ENCODE measurements at regions not wholly inside any gene's neighbourhood (a gene's known extent, or its start where the extent isn't known, plus 50 kb on each side); places are given as distances from the start of the nearest gene placed in this dataset.

DNA sequence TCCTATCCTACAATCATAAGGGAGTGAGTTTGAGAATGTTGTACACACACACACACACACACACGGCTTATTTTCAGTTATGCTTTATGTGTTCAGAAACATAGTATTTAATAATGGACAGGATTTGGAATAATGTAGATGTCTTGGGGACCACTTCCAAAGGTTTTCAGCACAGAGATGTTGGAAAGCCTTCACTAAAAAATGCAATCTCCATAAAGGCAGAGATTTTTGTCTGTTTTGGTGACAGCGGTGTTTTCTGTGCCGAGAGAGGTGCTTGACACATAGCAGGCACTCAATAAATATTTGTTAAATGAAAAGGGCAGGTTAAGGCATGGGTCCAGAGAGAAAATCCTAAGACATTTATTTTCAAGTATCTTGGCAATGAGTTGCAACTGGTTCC is 428.2 kb upstream of the RGMA start:
- DNase-seq = no peak

DNA sequence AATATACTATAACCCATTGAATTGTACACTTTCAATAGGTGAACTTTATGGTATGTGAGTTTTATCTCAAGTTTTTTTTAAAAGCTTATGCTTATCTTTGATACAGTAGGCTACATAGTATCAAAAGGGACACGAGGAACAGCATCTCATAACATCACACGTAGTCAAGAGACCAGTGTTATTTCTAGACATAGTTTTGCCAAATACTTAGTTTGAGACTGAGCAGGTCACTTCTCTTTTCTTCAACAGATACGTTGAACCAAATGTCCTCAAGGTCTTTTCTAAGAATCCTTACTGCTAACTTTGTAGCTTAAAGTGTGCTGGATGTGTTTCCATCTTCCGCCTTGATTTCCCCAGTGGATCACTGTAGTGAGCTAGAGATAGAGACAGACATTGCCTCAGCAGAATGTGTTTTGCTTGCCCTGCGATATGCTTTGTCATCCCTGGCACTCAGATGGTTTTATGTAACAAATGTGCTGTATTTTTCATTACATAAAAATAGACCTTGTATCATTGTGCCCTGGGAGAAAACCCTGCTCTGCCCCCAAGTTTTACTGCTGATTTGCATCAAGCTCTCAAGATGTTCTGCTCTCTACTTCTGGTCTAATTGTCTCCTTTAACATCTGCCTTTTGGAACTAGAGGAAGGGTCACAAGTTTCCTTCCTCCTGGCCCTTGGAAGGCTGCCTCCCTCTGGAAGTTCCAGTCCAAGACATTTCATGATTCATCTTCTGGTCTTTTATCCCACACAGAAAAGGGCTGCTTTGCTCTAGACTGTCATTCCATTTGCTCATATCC is 426.4 kb upstream of the RGMA start:
- peak; percentile 33 for DNase-seq

DNA sequence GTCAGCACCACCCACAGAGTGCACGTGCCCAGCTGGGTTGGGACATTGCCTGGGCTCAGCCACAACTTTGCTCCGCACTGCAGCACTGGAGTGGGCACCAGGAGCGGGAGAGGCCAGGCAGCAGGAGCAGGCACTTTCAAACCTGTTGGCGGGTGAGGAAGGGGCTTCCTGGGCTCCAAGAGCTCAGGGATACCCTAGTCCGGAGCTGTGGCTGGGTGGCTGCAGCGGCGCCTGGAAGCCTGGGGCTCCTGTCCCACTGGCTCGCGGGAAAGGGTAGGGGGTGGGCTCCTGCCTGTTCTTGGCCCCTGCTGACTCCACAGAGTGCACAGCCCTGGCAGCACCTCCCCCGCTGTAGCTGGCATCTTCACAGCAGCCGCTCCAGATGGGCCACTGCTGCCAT is 417.6 kb upstream of the RGMA start:
- no peak for DNase-seq

DNA sequence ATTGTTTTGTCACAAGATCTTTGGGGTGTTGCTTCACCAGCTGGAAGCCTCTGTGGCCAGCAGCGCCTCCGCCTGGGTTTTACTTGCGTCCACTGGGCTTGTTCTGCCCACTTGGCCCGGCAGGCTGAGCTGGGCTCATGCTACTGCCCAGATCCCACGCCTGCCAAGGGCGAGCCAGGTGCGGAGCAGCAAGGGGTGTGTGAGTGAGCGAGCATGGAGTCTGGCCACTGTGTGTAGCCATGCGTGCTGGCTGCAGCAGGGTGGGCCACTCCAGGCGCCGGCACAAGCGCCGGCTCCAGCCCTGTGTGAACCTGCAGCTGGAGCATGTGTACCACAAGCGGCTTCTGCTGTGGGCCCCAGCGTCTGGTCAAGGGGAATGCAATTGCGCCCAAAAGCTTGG is 416.5 kb upstream of the RGMA start:
- no peak for DNase-seq

DNA sequence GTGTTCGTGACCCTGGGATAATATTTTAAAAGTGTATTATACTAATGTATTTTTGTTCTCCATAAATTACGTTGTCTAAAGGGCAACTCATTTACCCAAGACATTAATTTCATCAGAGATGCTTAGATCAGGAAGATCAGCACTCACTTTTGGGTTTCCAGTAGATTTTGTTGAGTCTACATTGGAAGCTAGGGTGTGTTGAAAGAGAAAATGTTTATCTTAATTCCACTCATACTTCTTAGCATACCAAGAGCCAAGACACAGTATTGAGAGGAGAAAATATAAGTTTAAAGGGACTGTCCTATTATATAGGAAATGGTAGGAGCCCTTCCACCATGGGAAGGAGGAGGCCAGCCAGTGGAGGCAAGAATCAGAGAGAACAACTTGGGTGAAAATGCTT is 412.9 kb upstream of the RGMA start:
- DNase-seq = no peak

DNA sequence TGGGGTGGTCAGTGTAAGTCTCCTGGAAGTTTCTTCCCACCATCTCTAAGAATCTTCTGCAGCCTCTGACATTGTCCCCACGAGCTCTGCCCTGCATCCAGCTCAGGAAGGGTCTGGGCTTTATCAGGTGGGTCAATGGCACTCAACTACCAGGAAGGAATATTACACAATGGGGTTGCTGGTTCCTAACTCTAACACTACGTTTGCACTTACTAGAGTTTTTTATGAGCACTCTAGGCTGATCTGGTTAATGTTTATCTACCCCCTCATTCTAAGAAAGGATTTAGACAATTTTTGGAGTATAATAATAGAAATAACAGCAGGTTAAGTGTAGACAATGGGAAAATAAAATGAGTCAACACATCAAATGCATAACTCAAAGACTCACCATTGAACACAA is 411.1 kb upstream of the RGMA start:
- DNase-seq = no peak

DNA sequence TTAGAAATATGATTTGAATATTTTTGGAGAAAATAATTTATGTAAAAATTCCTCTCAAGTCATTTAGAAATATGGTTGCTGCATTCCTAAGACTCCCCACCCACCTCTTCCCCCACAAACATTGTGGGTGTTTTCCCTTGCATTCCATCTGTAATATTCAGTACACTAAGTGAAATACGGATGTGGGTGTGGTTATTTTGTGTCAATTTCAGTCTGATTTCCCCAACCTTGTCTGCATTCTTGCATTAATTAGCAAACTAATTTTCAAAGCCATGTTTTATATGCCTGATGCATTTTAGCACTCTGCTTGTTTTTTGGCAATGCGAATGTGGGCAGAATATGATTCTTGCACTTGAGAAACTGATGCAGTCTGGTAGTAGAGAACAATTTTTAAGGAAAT is 408.3 kb upstream of the RGMA start:
- peak; percentile 44 for DNase-seq

DNA sequence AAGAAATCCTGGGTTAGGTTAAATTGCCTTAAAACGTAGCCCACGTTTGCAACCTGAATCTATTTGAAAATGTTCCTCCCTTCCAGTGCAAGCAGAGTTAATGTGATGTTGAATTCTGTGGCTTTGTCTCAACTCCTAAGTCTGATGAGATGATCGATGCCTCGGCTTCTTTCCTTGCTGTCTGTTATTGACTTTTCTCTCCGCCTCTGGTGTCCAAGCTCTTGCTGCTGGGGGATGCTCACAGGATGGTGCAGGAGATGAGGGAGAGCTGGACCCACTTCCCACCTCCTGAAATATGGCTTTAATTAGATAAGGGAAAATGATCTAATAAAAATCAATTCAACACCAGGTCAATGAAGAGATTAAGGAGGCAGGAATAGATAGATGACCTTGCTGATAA is 407.9 kb upstream of the RGMA start:
- DNase-seq = no peak

DNA sequence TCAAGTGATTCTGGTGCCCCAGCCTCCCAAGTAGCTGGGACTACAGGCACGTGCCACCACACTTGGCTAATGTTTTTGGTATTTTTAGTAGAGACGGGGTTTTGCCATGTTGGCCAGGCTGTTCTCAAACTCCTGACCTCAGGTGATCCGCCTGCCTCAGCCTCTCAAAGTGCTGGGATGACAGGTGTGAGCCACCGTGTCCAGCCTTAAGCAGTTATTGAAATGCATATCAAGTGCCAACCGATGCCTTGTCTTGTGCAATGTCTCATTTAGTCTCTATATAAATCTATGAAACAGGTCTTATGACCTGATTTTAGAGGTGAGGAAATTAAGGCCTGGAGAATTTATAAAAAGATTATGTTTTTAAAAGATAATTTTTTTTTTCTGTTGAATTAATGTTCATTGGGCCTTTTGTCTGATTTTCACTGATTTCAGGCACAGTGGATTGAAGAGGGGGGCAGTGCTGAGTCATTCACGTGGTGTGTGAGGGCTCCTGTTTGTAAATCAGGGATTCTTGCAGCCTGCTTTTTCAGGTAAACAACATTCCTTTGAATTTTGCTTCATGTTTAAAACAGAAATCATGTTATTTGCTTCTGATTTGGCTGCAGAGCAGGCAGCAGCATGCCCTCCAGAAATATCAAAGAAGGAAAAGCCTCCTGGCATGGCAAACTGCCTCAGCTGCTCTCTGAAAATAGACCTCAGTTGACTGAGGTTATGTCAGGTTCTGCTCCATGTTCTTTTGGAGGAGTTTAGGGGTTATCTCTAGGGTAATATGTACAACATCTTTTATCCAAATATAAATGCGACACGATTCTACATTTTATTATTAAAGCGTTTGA is 407.0 kb upstream of the RGMA start:
- DNase-seq = no peak

DNA sequence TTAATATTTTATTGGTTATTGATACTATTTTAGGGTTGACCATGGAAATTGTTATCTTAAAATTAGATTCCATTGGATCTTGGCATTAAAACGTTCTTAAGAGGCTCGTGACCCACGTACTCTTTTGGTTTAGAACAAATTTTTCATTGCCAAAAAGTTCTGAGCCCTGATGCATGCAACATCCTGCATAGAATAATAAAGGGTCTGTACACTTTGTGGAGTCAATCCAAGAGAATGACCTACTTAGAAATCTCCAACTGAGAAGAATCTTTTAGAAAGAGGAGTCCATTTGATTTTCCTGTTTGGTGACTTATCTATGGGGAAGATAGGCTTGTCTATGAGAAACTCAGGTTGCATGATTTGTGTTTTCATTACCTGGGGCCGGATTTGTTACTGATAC is 404.2 kb upstream of the RGMA start:
- DNase-seq = no peak

DNA sequence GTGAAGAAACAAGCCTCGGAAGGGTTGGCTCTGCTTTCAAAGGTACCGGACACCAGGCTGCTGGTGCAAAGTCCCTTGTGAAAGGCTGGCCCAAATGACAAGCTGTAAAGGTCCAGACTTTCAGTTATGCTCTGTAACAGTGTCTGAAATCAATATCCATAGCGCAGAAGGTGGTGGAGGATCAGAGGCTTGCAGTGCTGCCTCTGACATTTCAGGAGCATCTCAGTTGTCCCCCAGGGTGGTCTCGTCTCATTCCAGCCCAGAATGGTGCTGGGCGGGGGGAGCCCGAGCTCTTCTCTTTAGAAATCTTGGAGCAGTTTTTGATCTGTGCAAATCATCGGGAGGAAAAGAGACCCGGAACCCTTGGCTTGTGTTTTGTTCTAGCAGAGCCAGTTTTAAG is 402.3 kb upstream of the RGMA start:
- no peak for DNase-seq

DNA sequence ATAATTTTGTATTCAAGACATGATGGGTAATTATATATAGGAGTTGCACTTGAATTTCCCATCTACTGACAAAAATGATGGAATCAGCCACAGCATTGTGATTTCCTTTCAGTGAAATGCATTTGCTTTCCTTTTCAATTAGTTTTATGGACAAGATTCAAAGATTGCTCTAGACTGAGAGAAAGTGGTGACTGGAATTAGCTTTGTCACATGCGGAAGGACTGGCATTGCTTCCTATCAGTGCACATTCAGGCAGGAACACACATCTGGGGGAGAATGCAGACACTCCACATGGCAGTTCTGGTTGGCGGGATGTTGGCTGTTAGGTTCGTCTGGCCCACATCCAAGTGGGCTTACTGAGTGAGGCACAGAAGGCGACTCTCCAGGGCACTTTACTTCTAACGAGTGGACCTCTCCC is 399.3 kb upstream of the RGMA start:
- DNase-seq = no peak

DNA sequence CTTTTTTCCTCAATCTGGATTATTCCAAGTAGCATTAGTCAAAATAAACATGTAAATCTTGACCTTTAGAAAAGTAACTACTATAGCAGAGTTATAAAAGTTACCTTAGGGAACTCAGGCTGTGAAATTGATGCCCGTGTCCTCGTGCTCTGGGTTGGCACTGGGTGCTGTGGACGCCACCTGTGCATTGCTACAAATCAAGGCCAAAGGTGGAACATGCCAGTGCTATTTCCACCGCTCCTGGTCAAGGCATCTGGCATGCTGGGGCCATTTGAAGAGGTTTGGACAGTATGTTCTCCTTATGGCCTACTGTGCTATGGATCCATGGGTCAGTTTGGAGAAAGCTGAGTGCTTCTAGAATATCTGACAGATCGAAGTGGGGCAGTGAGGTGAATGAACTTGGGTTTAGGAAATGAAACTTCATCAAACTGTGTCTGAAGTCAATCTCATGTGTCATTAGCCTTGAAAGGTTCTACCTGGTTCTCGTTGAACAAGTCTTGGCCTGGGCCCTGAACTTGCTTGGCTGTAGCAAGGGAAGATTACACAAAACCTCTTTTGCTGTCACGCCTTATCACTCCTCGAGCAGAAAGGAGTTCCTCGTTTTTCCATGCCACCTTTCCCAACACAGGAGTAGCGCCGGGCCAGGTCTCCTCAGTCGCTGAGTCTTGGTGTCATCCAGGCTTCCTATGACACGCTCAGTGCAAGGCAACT is 397.6 kb upstream of the RGMA start:
- DNase-seq = no peak

DNA sequence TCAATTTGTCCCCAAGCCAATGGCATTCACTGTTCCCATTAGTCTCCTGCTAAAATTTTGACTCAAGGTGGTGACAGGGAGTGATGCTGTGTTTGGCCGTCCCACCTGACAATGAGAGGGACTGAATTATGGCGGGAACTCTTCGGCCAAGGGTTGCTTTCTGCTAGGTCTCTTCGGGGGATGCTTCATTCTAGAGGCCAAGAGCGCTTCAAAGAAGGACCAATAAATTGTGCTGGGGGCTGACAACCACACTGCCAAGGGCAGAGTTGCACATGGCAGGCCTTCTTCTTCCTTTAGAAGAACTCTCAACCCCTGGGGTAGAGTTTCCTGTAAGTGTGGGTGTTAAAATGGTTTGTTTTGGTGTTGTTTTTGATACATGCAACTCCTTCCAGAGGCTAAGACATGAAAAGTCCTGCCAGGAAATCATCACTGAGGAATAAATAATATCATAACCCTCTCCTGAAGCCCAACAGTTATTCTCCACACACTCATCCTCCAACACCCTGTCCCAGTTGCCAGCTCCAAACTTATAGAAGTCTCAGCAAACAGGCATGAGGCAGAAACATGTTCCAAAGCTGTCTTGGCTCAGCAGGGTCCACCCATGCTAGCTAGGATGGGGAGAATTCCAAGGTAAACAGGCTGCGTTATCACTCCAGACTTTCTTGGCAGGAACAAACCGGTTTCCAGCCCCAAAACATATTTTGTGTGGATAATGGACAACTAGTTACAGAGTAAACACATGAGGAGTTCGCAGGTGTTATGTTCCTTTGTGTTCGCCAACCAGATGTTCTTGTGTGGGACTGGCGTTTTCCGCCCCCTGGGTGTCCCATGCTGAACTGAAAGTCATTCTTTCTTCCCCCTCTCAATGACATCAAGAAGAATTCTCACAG is 396.7 kb upstream of the RGMA start:
- DNase-seq = no peak

DNA sequence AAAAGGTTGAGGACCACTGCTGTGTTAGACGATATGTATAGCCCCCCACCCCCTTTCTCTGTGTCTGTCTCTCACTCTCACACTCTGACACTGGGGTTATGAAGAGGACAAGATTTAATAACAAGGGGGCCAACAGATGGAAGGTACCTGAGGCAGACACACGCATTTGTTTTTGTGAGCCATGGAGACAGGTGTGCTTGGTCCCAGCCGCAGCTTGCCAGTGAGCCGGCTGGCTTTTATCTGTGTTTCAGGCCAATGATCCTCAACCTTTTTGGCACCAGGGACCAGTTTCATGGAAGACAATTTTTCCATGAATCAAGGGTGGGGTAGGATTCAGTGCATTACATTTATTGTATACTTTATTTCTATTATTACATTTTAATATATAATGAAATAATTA is 394.9 kb upstream of the RGMA start:
- no peak for DNase-seq

DNA sequence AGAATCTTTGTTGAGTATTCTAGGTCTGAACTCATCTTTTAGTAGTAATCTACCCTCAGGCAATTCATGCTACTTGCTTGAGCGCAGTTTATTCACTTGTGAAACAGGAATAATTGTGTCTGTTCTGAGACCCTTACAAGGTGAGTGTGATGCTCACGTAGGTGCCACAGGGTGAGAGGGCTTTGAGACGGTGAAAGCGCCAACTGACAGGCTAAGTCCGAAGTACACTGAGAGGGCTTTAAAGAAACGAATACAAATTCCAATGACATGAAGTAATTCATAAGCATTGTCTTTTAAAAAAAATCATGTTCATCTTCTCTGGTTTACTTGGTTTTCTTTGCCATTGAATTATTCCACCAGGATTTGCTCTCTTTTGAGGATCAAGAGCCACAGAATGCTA is 393.7 kb upstream of the RGMA start:
- no peak for DNase-seq

DNA sequence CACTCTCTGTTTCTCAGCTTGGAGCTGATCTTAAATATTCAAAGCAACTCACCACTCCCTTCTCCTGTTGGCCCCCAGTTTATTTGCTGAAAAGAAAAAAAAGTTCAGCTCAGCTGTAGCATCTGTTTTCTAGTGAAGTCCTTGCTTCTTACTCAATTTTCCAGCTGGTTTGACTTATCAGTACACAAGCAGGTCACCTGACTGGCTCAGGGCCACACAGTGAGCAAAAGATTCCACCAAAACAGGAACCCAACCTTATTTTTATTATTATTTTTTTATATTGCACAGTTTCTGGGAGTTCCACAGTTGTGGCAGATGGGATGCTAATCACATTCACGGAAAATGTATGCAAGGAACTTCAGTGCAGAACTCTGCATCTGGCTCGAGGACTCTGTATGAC is 390.7 kb upstream of the RGMA start:
- DNase-seq = no peak

DNA sequence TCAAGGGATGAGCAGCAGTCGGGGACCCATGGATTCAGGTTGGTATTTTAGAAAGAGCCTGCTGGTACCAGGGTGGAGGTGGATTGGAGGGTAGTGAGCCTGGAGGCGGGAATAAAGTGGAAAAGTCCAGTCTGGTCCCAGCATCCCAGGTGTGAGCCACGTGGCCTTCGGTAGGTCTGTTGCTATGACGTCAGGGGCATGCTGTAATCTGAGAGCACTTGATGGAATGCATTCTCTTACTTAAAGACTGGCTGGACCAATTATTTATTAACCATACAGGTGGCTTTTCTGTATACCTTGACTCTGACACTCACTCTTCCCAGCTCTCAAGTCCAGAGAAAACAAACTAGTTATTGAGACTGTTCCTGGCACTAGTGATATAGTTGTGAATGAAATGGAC is 389.9 kb upstream of the RGMA start:
- DNase-seq = no peak

DNA sequence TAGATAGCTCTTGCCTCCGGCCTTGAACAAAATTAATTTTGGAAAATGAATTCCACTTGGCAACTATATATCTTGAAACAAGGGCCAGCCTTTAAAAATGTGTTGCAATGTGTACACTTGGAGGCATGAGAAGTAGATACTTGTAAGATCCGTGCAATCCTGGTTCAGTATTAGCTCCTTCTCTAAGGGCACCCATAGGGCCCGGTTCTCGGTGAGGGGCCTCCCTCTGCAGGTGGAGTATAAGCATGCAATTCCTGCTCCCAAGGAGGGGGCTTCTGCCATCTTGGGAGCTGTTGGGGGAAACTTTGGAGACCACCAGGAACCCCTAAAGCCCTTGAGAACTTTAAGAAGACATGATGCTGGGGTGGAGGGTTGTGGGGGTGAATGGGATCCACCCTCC is 388.7 kb upstream of the RGMA start:
- DNase-seq = no peak

DNA sequence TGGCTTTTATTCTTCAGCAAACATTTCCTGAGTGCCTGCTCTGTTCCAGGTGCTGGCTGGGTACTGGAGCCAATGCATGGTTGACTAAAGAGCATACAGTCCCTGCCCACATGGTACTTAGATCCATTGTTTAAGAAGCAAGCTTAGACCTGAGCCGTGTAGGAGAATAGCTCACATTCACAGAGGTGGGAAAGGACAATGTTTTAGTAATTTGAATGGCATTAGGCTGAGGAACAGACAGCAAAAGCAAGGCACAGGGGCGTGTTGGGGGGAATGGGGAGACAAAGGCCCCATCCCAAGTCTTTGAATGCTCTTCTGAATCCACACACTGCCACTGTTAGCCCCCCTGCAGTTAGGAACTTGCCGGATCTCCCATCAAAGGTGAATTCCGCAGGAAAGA is 388.2 kb upstream of the RGMA start:
- no peak for DNase-seq

DNA sequence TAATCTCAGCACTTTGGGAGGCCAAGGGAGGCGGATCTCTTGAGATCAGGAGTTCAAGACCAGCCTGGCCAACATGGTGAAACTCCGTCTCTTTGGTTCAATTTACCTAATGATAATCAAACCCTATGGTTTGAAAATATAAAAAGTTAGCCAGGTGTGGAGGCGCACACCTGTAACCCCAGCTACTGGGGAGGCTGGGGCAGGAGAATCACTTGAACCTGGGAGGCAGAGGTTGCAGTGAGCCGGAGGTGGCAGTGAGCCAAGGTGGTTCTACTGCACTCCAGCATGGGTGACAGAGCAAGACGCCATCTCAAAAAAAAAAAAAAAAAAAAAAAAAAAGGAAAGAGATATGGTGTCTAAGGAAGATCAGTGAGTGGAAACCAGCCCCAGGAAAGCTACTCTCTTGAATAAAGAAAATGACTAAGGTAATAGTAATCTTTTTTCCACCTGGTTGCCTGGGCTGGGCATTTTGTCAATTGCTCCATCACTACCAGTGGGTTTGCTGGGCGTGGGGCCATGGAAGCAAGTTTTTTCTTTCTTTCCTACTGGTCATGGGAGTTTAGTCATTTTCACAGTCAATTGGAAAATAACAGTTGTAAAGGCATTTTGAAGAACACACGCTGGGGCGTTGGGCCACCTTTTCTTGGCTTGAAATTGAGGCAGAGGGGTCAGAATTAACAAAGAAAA is 387.6 kb upstream of the RGMA start:
- no peak for DNase-seq

DNA sequence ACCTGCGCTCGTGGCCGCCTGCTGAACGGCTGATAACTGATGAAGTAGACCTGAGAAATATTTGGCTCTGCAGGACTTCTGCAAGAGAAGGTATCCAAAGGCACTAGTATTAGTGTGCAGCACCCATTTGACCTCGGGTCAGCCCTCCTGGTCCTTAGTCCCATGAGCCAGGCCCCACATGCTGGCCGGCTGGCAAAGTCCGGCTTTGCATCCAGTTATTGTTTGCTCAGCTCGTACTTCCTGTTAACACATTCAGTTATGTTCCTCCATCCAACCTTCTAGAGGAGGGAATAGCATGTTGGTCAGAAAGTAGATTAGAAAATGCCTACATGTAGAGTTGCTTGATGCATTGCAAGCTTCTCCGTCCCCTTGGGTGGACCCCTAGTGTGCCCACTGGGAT is 385.7 kb upstream of the RGMA start:
- DNase-seq = no peak
